OCI-LY7 (cell line): ENCODE measurements at regions not wholly inside any gene's neighbourhood (a gene's known extent, or its start where the extent isn't known, plus 50 kb on each side); places are given as distances from the start of the nearest gene placed in this dataset.
A peak's percentile ranks its signal among the peaks of the same experiment; 100 is the strongest.
"Not testable (repeated sequence)": the region's sequence is repeated elsewhere in the genome, so short reads cannot be mapped to it uniquely, and the experiment has no call there.

Source experiments
- BruUV-seq: library from RNA; stranded (reverse); fragments of 400-500 nt; replicated peaks from 2 replicates; lab custom pipeline; 2021; lab: Mats Ljungman, UMichigan
- CTCF ChIA-PET: fragments of 300-600 bp; sonication (Branson Sonifier 250); formaldehyde crosslinking; loops from one replicate; lab custom pipeline; 2022; ENCODE audit warnings: antibody characterized with exemption; ENCODE audit not compliant: unreplicated experiment; lab: Charles Lee
- POLR2A ChIA-PET: fragments of 300-600 bp; sonication (Branson Sonifier 250); formaldehyde crosslinking; loops from one replicate; lab custom pipeline; 2022; ENCODE audit warnings: antibody characterized with exemption; lab: Charles Lee
- DNase-seq: peaks from one replicate; pipeline ENCODE4 v3.0.0-alpha.2; 2015; ENCODE audit warnings: low spot score
- H2AFZ ChIP-seq: fragments of 200-600 bp; sonication (generic), shearing (Covaris generic); 2 replicates; pipeline ENCODE4 v1.6.1; 2014; ENCODE audit warnings: mild to moderate bottlenecking, antibody characterized with exemption, low read length, moderate library complexity
- H3K27ac ChIP-seq: fragments of 200-600 bp; sonication (generic); 2 replicates; pipeline ENCODE4 v1.5.1; 2014; ENCODE audit warnings: mixed run types, low read depth, mild to moderate bottlenecking, moderate library complexity, low read length, inconsistent platforms; ENCODE audit not compliant: poor library complexity, severe bottlenecking
- H3K36me3 ChIP-seq: fragments of 200-600 bp; sonication (generic); 2 replicates; pipeline ENCODE4 v1.6.1; 2014; ENCODE audit warnings: mild to moderate bottlenecking, antibody characterized with exemption, low read length, moderate library complexity, mixed read lengths; ENCODE audit not compliant: insufficient read depth
- H3K4me1 ChIP-seq: fragments of 200-600 bp; sonication (generic); 2 replicates; pipeline ENCODE4 v1.5.1; 2014; ENCODE audit warnings: mild to moderate bottlenecking, low read length; ENCODE audit not compliant: insufficient read depth, poor library complexity, severe bottlenecking
- H3K4me2 ChIP-seq: fragments of 200-600 bp; sonication (generic); 2 replicates; pipeline ENCODE4 v1.6.1; 2014; ENCODE audit warnings: mild to moderate bottlenecking, low read length
- H3K4me3 ChIP-seq: fragments of 200-600 bp; sonication (generic); 2 replicates; pipeline ENCODE4 v1.5.1; 2014; ENCODE audit warnings: mild to moderate bottlenecking, low read depth, low read length; ENCODE audit not compliant: poor library complexity, severe bottlenecking
- H3K79me2 ChIP-seq: fragments of 200-600 bp; sonication (generic); 2 replicates; pipeline ENCODE4 v1.6.1; 2016; ENCODE audit warnings: low read depth, mild to moderate bottlenecking, low read length, moderate library complexity, mixed read lengths; ENCODE audit not compliant: insufficient read depth
- H3K9me2 ChIP-seq: fragments of 200-600 bp; sonication (generic); 2 replicates; pipeline ENCODE4 v1.6.1; 2016; ENCODE audit warnings: mild to moderate bottlenecking, low read length, mixed read lengths; ENCODE audit not compliant: insufficient read depth
- H3K9me3 ChIP-seq: fragments of 200-600 bp; sonication (generic); 2 replicates; pipeline ENCODE4 v1.6.1; 2014; ENCODE audit warnings: mild to moderate bottlenecking, mixed run types, low read length, mixed read lengths
- H4K20me1 ChIP-seq: fragments of 200-600 bp; sonication (generic); 2 replicates; pipeline ENCODE4 v1.6.1; 2014; ENCODE audit warnings: mild to moderate bottlenecking, antibody characterized with exemption, low read length, moderate library complexity, mixed read lengths; ENCODE audit not compliant: insufficient read depth
- intact Hi-C: fragments of 100-400 bp; cut with micrococcal nuclease; formaldehyde crosslinking; loops from one replicate; pipeline ENCODE4 v1.10.0; 2022; ENCODE audit not compliant: unreplicated experiment

- H3K36me3 ChIP-seq, H3K9me3 ChIP-seq, intact Hi-C loops, H4K20me1 ChIP-seq, H3K27ac ChIP-seq, H3K79me2 ChIP-seq, H3K9me2 ChIP-seq, H3K4me3 ChIP-seq, H3K4me2 ChIP-seq, H2AFZ ChIP-seq, H3K4me1 ChIP-seq, CTCF ChIA-PET, DNase-seq, BruUV-seq, POLR2A ChIA-PET: not testable (repeated sequence)
Measured at GRCh38 chr16:21386201-21386915, 108.3 kb upstream of the CRYM start.

GRCh38 chr16:21383682-21384081 lies 105.6 kb upstream of the CRYM start:
- POLR2A ChIA-PET, H3K36me3 ChIP-seq, DNase-seq, H4K20me1 ChIP-seq, BruUV-seq, CTCF ChIA-PET, H3K4me1 ChIP-seq, H3K27ac ChIP-seq, H3K79me2 ChIP-seq, intact Hi-C loops, H3K4me2 ChIP-seq, H3K9me2 ChIP-seq, H3K9me3 ChIP-seq, H3K4me3 ChIP-seq, H2AFZ ChIP-seq: not testable (repeated sequence)

- H3K9me3 ChIP-seq, H4K20me1 ChIP-seq, H3K4me2 ChIP-seq, H3K9me2 ChIP-seq, intact Hi-C loops, H3K4me3 ChIP-seq, H2AFZ ChIP-seq, CTCF ChIA-PET, H3K36me3 ChIP-seq, H3K79me2 ChIP-seq, DNase-seq, BruUV-seq, POLR2A ChIA-PET: not testable (repeated sequence)
- H3K4me1 ChIP-seq, result peaks cover 14% of the 10 kb centered on the region
- peak overlapping the region; percentile 47 for H3K27ac ChIP-seq
Measured at GRCh38 chr16:21379645-21380044, 101.6 kb upstream of the CRYM start.

- H3K9me3 ChIP-seq, DNase-seq, H3K9me2 ChIP-seq, CTCF ChIA-PET, H2AFZ ChIP-seq, BruUV-seq, intact Hi-C loops, H3K4me2 ChIP-seq, POLR2A ChIA-PET, H3K36me3 ChIP-seq, H4K20me1 ChIP-seq, H3K4me3 ChIP-seq, H3K27ac ChIP-seq, H3K79me2 ChIP-seq: not testable (repeated sequence)
- H3K4me1 ChIP-seq, result peaks cover 14% of the 10 kb centered on the region
Measured at GRCh38 chr16:21376196-21376899, 98.3 kb upstream of the CRYM start.

GRCh38 chr16:21375334-21375733 lies 97.2 kb upstream of the CRYM start:
- H4K20me1 ChIP-seq, DNase-seq, CTCF ChIA-PET, H2AFZ ChIP-seq, H3K4me2 ChIP-seq, POLR2A ChIA-PET, H3K9me3 ChIP-seq, H3K9me2 ChIP-seq, H3K79me2 ChIP-seq, H3K4me3 ChIP-seq, H3K27ac ChIP-seq, H3K36me3 ChIP-seq, intact Hi-C loops, BruUV-seq: not testable (repeated sequence)
- peaks cover 19% of the 10 kb centered on the region for H3K4me1 ChIP-seq

GRCh38 chr16:21373454-21373853 lies 95.4 kb upstream of the CRYM start:
- BruUV-seq, H3K36me3 ChIP-seq, H4K20me1 ChIP-seq, H3K79me2 ChIP-seq, DNase-seq, CTCF ChIA-PET, H3K4me2 ChIP-seq, H3K9me2 ChIP-seq, intact Hi-C loops, H3K27ac ChIP-seq, H2AFZ ChIP-seq, POLR2A ChIA-PET, H3K9me3 ChIP-seq, H3K4me3 ChIP-seq: not testable (repeated sequence)
- H3K4me1 ChIP-seq, result peaks cover 24% of the 10 kb centered on the region
